ENCODE measurements at regions not wholly inside any gene's neighbourhood (a gene's known extent, or its start where the extent isn't known, plus 50 kb on each side); places are given as distances from the start of the nearest gene placed in this dataset.
"Not testable (repeated sequence)": the region's sequence is repeated elsewhere in the genome, so short reads cannot be mapped to it uniquely, and the experiment has no call there.

DNA sequence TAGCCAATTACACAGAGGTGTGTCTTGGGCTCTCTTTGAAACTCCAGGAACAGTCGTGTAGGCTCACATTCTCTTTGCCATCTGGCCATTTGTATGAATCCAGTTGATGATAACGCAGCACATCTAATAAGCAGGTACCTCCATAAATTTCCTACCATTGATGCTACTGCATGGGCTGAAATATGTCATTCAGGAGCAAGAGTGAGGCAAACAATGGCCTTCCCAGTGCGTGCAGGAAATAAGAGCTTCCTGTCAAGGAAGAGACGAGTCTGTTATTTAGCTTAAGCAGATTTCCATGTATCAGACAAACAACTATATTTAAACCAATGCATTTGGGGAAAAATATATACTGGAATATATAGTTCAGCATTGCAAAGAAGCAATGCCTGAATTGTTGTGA lies 102.1 kb upstream of the MXRA5 start:
- POLR2A ChIA-PET, result no interaction called here
- TF ChIP-seq CTCF (IDR thresholded peaks at IDR 0.05; ENCODE audit: insufficient read depth, low read length, missing control alignments), result no peak
- CTCF ChIA-PET, result no interaction called here
- no peak for DNase-seq (ENCODE audit: low read depth, low spot score)
- H3K4me3 ChIP-seq (ENCODE audit: low read depth, low read length), result no peak overlapping the region

DNA sequence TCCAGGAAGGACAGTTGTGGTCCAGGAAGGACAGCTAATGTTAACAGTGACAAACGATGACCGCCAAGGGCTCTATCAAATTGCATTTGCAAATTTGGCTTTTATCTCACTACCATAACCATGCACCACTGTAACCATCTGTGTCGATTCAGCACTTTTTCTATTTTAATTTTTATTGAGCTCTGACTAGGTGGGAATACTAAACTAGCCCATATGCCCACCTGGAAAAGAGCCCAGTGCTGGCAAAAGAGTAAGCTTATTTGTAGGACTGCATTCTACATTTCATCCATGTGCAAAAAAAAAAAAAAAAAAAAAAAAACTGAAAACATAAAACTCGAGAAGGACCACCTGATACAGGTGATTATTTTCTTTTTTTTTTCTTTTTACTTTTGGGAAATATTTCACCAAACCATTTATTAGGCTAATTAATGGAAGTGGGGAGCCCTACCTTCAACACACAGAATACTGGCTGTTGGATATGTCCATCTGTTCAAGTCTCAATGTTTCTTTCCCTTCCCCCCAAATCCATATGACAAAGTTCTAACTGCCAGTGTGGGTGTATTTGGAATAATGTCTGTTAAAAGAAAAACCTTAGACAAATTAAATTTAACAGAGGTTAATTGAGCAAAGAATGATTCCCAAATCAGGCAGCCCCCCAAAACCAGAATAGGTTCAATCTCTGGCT lies 99.5 kb upstream of the MXRA5 start:
- TF ChIP-seq CTCF (IDR thresholded peaks at IDR 0.05; ENCODE audit: insufficient read depth, low read length, missing control alignments), result no peak
- POLR2A ChIA-PET, result no interaction called here
- H3K4me3 ChIP-seq (ENCODE audit: low read depth, low read length), result no peak overlapping the region
- no peak for DNase-seq (ENCODE audit: low read depth, low spot score)
- CTCF ChIA-PET, result no interaction called here

DNA sequence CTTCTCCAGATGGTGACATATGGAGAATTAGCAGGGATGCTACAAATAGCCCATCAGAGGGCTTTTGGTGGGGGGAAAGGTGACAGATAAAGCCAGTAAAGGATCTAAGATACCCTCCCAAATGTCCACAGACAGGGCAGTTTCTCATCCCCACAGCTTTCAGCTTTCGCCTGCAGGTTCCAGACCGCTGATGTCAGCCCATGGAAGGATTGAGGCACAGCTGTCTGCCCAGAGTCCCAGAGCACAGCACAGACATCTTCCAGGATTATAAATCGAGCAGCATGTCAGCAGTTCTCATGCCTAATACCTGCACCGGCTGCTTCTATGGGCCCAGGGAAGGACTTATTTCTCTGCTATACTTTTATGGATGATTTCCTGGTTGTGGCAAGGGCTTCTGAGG lies 96.7 kb upstream of the MXRA5 start:
- H3K4me3 ChIP-seq (ENCODE audit: low read depth, low read length), result no peak overlapping the region
- no peak for TF ChIP-seq CTCF (IDR thresholded peaks at IDR 0.05; ENCODE audit: insufficient read depth, low read length, missing control alignments)
- POLR2A ChIA-PET, result no interaction called here
- CTCF ChIA-PET, result no interaction called here
- DNase-seq (ENCODE audit: low read depth, low spot score), result no peak

DNA sequence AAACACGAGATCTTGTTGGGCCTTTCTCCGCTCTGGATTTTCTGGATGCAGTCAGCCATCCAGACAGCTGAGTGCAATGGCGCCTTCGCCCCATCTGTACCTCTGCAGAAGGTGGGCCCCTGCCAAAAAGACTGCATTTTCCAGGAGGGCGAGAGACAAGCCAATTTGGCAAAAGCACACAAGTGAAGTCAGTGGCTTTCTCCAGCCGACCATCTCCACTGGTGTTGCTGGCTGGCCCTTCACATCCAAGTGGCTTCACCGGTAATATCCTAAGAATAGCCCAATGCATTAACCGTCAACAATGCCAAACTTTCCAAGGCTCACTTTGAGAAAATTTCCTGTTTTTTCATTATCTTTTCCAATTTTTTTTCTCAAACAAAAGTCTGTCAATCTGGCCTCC lies 96.2 kb upstream of the MXRA5 start:
- no peak overlapping the region for H3K4me3 ChIP-seq (ENCODE audit: low read depth, low read length)
- TF ChIP-seq CTCF (IDR thresholded peaks at IDR 0.05; ENCODE audit: insufficient read depth, low read length, missing control alignments), result no peak
- no peak for DNase-seq (ENCODE audit: low read depth, low spot score)
- POLR2A ChIA-PET, result no interaction called here
- CTCF ChIA-PET, result no interaction called here

GRCh38 chrX:3440981-3441380 lies 94.5 kb upstream of the MXRA5 start:
- DNase-seq (ENCODE audit: low read depth, low spot score), result no peak
- POLR2A ChIA-PET, result no interaction called here
- H3K4me3 ChIP-seq (ENCODE audit: low read depth, low read length), result no peak overlapping the region
- CTCF ChIA-PET, result no interaction called here
- no peak for TF ChIP-seq CTCF (IDR thresholded peaks at IDR 0.05; ENCODE audit: insufficient read depth, low read length, missing control alignments)

- H3K4me3 ChIP-seq (ENCODE audit: low read depth, low read length); POLR2A ChIA-PET; CTCF ChIA-PET; DNase-seq (ENCODE audit: low read depth, low spot score): not testable (repeated sequence)
Observed at GRCh38 chrX:3435916-3436315, 89.5 kb upstream of the MXRA5 start.

DNA sequence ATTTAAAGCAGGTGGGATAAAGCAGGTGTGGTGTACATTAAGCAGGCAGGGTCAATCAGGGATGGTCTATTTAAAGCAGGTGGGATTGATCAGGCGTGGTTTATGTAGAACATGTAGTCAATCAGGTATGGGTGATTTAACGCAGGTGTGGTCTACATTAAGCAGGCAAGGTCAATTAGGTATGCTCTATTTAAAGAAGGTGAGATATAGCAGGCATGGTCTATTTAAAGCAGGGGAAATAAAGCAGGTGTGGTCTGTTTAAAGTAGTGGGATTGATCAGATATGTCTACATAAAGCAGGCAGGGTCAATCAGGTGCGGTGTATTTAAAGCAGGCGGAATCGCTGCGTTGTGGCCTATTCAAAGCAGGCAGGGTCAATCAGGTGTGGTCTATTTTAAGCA lies 88.6 kb upstream of the MXRA5 start:
- TF ChIP-seq CTCF (IDR thresholded peaks at IDR 0.05; ENCODE audit: insufficient read depth, low read length, missing control alignments), result no peak
- no peak for DNase-seq (ENCODE audit: low read depth, low spot score)
- CTCF ChIA-PET, result no interaction called here
- H3K4me3 ChIP-seq (ENCODE audit: low read depth, low read length), result no peak overlapping the region
- POLR2A ChIA-PET, result no interaction called here
